ENCODE measurements at regions not wholly inside any gene's neighbourhood (a gene's known extent, or its start where the extent isn't known, plus 50 kb on each side); places are given as distances from the start of the nearest gene placed in this dataset.

DNA sequence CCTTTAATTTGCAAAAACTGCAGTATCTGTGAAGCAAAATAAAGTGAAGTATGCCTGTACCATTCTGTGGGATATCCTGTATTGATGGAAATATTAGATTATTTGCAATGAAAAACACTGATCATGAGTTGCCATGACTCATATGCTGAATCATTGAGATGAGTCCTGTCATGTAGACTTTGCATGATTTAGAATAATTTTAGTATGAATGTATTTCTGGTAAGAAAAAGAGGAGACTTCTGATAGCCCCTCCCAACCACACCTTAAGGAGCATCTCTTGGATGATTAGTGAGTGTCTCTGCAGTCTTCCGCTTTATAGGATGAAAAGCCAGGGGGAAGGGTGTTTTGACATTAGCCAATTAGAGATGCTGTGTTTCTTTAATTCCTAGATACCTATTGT lies 55.2 kb upstream of the PTGS2 start:
- no peak for DNase-seq

DNA sequence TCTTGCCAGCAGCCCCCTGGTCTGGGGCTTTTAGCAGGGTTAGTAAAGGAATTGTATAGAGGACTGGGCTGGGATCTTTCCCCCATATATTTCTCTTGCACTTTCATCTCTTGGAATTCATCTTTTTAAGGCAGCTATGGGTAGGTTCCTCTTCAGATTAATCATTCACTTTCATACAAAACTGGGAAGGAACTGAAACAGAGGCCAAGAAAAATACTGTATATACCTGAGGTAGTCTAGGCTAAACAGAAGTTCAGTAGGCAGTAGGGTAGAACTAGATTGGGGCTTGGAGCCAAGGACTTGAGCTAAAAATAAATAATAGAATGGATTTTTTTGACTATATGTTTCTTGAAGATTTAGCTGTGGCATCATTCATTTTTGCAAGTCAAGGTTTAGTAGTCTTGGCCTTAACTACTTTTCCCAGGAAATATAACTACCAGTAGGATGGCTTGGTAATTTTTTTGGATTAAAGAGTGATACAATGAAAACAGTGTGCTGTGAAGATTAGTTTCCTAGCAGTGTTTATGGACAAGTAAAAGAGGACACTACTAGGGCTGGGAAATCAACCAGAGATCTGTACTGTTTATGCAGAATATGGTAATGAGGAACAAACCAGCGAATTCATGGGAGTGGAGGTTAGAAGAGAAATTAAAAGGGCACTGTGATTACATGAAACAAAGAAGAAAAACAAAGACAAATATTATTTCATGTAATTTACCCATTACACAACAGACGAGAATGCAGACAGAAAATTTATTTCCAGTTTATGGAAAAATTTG lies 50.9 kb upstream of the PTGS2 start:
- DNase-seq = no peak

All from islet precursor cell (in vitro differentiated cells).